CD4-positive, alpha-beta T cell treated with Interleukin-17A for 4 hours (primary cell): ENCODE measurements at regions not wholly inside any gene's neighbourhood (a gene's known extent, or its start where the extent isn't known, plus 50 kb on each side); places are given as distances from the start of the nearest gene placed in this dataset.

Source experiments
- DNase-seq: peaks from one replicate; pipeline ENCODE4 v3.0.0-alpha.2; 2020; ENCODE audit warnings: mixed read lengths

DNA sequence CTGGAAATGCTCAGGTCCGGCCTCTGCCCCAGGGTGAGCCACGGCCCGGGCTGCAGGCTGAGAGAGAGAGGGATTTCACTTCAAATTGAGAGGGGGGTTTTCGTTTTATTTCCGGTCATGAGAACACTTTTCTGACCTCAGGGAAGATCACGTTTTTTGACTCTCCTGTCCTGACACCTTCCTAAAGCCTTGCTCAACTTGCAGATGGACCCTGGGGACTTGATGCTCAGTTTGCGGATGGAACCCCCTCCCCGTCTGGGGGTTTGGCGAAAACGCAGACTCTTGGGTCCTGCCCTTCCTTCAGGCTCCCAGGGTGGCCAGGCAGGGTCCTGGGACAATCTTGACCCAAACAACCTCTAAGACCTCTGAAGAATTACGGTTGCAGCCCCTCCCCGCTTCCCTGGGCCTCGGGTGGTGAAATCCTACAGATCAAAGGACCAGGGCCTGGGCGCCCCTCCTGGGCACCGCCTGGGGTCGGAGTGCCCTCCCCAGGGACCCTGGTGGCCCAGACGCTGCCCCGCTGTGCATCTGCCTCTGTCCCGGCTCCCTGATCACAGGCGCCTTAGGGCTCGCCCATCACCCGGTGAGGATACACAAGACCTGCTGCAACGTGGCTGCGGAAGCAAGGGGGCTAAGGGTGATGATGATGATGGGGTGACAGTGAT, 148.2 kb downstream of the ERMARD start:
- DNase-seq, result no peak

DNA sequence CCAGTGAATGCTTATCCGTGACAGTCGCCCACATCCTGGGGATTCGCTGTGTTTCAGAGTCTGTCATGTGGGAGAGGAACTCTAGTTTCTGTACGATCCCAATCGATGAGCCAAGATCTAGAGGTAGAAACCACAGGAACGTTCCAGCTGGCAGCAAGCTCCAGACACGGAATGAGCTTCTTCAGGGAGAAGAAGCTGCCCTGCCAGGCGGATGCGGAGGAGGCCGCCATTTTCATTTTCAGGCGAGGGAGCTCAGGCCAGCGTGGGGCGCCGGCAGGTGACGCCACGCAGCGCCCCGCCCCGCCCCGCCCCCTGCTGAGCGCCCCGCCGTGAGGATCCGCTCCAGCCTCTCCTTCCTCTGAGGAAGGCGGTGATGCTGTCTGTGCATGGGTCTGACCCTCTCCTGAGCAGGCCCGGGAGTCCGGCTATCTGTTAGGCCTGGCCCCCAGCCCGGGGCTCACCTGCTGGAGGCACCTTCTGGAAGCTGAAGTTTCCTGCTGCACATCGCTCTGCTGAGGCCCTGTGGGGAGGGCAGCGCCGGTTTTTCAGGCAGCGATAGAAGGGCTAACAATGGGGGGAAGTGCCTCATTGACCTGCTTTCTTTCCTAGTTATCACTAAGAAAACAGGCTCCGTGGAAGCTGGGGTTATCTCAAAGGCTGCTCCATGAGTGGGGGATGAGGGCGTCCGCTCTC, 147.5 kb downstream of the ERMARD start:
- DNase-seq, result no peak

GRCh38 chr6:169897601-169898358, 146.4 kb downstream of the ERMARD start:
- DNase-seq, result no peak

DNA sequence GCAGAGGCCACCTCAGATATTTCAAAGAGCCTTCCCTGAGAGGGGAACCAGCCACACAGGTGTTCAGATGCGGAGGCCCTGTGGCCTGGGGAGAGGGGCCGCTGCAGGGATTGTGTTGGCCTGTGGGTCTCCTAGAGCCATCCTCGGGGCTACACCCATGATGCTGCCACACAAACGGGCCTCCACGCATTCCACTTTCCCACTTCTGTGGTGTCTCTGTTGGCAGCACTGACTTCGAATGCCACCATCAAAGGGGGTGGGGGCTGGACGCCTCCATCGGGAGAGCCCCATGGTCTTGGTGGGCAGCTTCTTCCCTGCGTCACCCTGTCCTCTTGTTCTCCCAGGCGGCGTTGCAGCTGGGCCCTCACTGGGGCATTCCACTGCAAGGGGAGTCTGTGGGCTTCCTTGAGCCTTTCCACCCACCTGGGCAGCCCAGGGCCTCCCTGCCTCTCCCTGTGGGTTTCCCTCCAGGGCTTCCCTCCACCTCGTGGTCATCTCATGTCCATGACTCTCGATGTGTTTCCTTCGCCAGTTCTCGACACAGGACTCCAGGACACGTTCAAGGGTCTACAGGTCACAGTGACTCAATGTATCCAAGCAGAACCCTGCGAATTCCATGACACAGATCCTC, 145.5 kb downstream of the ERMARD start:
- DNase-seq, result no peak

DNA sequence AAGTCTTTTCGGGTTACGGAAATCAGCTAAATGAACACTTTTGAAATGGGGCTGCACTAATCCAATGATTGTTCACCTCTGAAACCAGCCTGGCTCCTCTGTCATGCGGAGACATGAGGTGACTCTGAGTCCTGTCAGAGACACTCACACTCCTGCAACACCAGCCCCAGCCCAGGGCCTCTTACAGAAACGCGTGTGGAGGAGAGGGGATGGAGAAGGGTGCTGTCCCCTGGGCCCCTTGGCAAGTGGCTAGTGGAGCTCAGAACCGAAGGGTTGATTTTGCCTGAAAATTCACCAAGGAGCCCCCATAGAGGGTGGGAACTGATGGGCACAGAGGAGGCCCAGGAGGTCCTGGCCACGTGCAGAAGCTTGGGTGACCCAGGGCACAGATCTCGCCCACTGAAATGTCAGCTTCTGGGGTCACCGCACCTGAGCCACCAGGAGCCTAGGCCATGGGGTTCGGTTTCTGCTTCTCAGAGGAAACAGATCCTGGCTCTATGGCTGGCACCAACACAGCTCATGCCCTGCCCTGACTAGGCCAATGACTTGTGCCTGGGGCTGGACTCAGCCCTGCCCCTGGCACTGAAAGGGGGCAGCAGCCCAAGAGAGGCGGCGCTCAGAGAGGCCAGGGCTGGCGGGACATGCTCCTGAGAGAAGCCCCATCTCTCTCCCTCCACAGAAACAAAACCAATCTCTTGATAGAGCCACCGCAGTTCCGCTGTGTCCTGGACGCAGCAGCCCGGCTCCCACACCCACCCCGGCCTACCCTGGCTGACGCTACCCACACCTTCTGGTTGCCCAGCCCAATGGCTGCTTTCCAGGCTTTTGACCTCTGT, 144.7 kb downstream of the ERMARD start:
- DNase-seq, result no peak

- no peak for DNase-seq
These were observed 143.8 kb downstream of the ERMARD start for GRCh38 chr6:169895000-169895759.

GRCh38 chr6:169894377-169894960, 143.0 kb downstream of the ERMARD start:
- no peak for DNase-seq

- DNase-seq, result no peak
These were observed 142.2 kb downstream of the ERMARD start for GRCh38 chr6:169893624-169894023.

DNA sequence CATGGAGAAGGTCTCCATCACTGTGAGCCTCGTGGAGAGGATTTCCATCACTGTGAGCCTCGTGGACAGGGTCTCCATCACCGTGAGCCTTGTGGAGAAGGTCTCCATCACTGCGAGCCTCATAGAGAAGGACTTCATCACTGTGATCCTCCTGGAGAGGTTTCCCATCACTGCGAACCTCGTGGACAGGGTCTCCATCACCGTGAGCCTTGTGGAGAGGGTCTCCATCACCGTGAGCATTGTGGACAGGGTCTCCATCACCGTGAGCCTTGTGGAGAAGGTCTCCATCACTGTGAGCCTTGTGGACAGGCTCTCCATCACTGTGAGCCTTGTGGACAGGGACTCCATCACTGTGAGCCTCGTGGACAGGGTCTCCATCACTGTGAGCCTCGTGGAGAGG, 140.4 kb downstream of the ERMARD start:
- no peak for DNase-seq

DNA sequence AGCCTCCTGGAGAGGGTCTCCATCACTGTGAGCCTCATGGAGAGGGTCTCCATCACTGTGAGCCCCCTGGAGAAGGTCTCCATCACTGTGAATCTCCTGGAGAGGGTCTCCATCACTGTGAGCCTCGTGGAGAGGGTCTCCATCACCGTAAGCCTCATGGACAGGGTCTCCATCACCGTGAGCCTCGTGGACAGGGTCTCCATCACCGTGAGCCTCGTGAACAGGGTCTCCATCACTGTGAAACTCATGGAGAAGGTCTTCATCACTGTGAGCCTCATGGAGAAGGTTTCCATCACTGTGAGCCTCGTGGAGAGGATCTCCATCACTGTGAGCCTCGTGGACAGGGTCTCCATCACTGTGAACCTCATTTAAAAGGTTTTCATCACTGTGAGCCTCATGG, 140.0 kb downstream of the ERMARD start:
- no peak for DNase-seq

- DNase-seq, result no peak
These were observed 139.5 kb downstream of the ERMARD start for GRCh38 chr6:169890901-169891300.

GRCh38 chr6:169890049-169890448, 138.6 kb downstream of the ERMARD start:
- DNase-seq, result no peak

- no peak for DNase-seq
These were observed 136.2 kb downstream of the ERMARD start for GRCh38 chr6:169887529-169888140.

DNA sequence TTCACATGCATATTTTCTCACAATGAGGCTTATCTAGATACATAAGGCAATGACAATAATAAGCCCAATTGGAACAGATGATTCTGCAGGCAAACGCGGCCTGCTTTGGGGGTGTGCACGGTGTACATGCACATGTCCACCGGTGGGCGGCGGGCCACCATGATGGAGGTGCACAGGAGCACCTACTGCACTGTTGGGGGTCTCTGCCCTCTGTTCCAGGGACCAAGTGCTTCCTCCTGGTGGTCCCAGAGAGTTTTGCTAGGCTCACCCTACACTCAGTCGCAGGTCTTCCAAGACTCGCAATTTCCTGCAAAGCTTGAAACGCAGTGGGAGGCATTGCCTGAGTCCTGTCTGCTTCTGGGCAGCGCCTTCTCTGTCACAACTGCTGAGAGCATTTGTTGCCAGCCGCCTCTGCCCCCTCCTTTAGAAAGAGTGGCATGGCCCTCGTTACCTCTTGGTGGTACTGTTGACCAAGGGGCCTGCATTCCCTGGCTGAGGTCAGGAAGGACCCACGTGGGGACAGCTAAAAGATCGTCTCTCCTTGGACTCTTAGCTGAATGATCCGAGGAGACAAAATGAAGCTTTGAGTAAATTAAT, 135.3 kb downstream of the ERMARD start:
- DNase-seq, result no peak

GRCh38 chr6:169885831-169886230, 134.4 kb downstream of the ERMARD start:
- no peak for DNase-seq

DNA sequence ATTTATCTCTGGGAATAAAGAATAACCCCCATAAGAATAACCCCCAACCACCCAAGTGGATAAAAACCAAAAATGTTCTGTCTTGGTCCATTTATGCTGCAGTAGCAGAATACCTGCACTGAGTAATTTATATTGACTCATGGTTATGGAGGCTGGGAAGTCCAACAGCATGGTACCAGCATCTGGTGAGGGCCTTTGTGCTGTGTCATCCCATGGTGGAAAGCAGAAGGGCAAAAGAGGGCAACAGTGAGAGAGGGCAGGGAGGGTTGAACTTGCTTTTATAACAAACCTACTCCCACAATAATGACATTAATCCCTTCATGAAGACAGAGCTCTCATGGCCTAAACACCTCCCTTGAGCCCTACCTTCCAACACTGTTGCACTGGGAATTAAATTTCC, 133.7 kb downstream of the ERMARD start:
- DNase-seq, result no peak

DNA sequence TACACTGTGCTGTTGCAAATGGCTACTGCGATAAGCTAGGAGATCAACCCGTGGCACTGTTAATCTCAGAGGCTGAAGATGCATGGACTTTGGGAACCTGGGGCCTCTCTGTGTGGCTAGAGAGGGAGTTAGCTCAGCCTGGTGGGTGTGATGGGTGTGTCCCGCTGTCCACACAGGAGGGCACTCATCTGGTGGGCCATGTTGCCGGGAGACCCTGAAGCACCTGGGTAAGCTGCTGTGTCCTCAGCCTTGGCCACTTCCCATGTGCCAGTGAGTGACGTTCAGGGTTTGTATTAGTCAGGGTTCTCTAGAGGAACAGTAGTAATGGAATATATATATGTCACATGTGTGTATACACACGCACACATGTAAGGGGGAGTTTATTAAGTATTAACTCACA, 132.7 kb downstream of the ERMARD start:
- DNase-seq, result no peak

- no peak for DNase-seq
These were observed 131.9 kb downstream of the ERMARD start for GRCh38 chr6:169883316-169883715.

- DNase-seq, result no peak
These were observed 130.6 kb downstream of the ERMARD start for GRCh38 chr6:169881976-169882375.

DNA sequence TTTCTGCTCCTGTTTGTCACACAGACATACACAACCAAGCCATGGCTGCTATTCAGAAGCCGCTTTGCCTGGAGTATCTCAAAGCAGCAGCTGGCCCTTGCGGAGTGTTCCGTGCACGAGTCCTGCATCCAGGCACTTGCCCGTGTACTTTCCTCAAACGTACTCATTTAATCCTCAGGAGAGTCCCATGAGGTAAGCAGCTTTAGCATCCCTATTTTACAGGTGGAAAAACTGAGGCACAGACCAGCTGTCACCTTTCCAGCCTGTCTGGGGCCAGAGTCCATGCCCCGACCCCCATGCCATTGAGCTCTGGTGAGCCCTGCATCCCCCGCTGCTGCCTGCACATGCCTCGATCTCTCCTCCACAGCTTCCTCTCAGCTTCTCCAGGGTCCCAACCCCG, 130.0 kb downstream of the ERMARD start:
- no peak for DNase-seq

GRCh38 chr6:169880516-169880915, 129.1 kb downstream of the ERMARD start:
- DNase-seq, result no peak
